Glutamatergic neuron (in vitro differentiated cells): ENCODE measurements at regions not wholly inside any gene's neighbourhood (a gene's known extent, or its start where the extent isn't known, plus 50 kb on each side); places are given as distances from the start of the nearest gene placed in this dataset.

Experiments used
- DNase-seq: peaks from one replicate; pipeline ENCODE4 v3.0.0; 2022
- H3K27ac Mint-ChIP-seq: one replicate; pipeline ENCODE4 v1.8.0; 2020; ENCODE audit warnings: mild to moderate bottlenecking, mixed read lengths, inconsistent platforms; ENCODE audit not compliant: unreplicated experiment
- H3K27me3 Mint-ChIP-seq: one replicate; pipeline ENCODE4 v1.8.0; 2020; ENCODE audit warnings: mild to moderate bottlenecking, moderate library complexity, mixed read lengths, inconsistent platforms; ENCODE audit not compliant: unreplicated experiment
- H3K36me3 Mint-ChIP-seq: one replicate; pipeline ENCODE4 v1.8.0; 2020; ENCODE audit warnings: mild to moderate bottlenecking, mixed read lengths, inconsistent platforms; ENCODE audit not compliant: unreplicated experiment
- H3K4me1 Mint-ChIP-seq: one replicate; pipeline ENCODE4 v1.8.0; 2020; ENCODE audit warnings: mild to moderate bottlenecking, low read depth, mixed read lengths, inconsistent platforms; ENCODE audit not compliant: unreplicated experiment
- H3K4me3 Mint-ChIP-seq: one replicate; pipeline ENCODE4 v1.8.0; 2020; ENCODE audit warnings: mild to moderate bottlenecking, mixed read lengths, inconsistent platforms; ENCODE audit not compliant: unreplicated experiment
- H3K9me3 Mint-ChIP-seq: one replicate; pipeline ENCODE4 v1.8.0; 2020; ENCODE audit warnings: mild to moderate bottlenecking, moderate library complexity, mixed read lengths, inconsistent platforms; ENCODE audit not compliant: unreplicated experiment
- CTCF ChIP-seq: fragments of 200-600 bp; sonication (generic); IDR thresholded peaks from one replicate; pipeline ENCODE4 v1.5.0; 2021; ENCODE audit not compliant: partially characterized antibody, unreplicated experiment

DNA sequence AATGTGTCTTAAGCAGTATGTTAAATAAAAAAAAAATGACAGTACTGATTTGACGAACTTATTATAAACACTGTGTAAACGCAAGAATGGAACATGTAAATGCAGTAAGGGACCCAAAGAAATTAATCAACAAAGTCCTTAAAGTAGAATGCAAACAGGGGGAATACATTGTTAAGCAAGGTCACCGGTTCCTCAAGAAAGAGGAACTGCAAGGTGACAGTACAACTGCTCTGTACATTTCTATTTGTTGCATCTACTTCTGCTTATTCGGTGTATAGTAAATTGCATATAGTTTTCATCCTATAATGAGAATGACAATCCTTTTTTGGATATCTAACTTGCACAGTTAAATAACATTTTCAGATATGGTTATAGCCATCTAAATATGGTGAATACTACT lies 387.0 kb upstream of the SEMA3D start:
- no peak for TF ChIP-seq CTCF
- Mint-ChIP-seq H3K4me3 (no peak overlapping the region), H3K27ac (no peak overlapping the region), H3K4me1 (peaks cover 5% of the 10 kb centered on the region), H3K9me3 (peaks cover 2% of the 10 kb centered on the region), H3K36me3 (no peaks in the 10 kb centered on the region), H3K27me3 (no peaks in the 10 kb centered on the region)
- no peak for DNase-seq

- H3K4me3 Mint-ChIP-seq: no peak overlapping the region
- H3K4me1 Mint-ChIP-seq: peaks cover 5% of the 10 kb centered on the region
- no peak for DNase-seq
- TF ChIP-seq CTCF: no peak
- H3K9me3 Mint-ChIP-seq: peaks cover 2% of the 10 kb centered on the region
- no peaks in the 10 kb centered on the region for H3K36me3 Mint-ChIP-seq
- H3K27me3 Mint-ChIP-seq: no peaks in the 10 kb centered on the region
- peak overlapping the region; percentile 19 for H3K27ac Mint-ChIP-seq
Measured at GRCh38 chr7:85573346-85573745, 386.5 kb upstream of the SEMA3D start.

DNA sequence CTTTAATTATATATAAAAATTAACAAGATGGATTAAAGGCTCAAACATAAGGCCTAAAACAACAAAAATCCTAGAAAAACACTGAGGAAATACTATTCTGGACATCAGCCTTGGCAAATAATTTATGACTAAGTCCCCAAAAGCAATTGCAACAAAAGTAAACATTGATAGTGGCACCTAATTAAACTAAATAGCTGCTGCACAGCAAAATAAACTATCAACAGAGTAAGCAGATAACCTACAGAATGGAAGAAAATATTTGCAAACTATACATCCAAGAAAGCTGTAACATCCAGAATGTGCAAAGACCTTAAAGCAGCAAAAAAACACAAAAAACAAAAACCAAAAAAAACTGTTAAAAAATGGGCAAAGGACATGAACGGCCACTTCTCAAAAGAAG lies 384.0 kb upstream of the SEMA3D start:
- DNase-seq: no peak
- H3K27ac Mint-ChIP-seq: no peak overlapping the region
- no peaks in the 10 kb centered on the region for H3K36me3 Mint-ChIP-seq
- TF ChIP-seq CTCF: no peak
- H3K4me1 Mint-ChIP-seq: peaks cover 5% of the 10 kb centered on the region
- peaks cover 2% of the 10 kb centered on the region for H3K9me3 Mint-ChIP-seq
- no peak overlapping the region for H3K4me3 Mint-ChIP-seq
- H3K27me3 Mint-ChIP-seq: no peaks in the 10 kb centered on the region

DNA sequence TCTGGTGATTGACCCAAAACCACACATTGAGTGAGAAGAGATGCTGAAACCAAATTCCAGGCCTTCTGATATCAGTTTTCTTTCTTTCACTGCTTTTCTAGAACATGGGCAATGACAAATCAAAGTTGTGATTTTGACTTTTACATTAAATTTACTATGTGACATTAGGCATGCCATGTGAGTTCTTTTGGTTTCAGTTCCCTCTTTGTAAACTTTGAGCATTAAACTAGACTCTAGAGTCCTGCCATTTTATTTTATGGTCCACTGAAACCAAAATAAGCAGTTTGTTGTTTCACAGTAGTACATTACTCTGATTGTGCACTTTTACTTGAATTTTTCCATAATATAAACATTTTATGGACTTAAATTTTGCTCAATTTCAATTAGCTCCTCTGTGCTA lies 381.1 kb upstream of the SEMA3D start:
- no peak overlapping the region for H3K4me3 Mint-ChIP-seq
- no peak for TF ChIP-seq CTCF
- no peak for DNase-seq
- no peaks in the 10 kb centered on the region for H3K27me3 Mint-ChIP-seq
- H3K36me3 Mint-ChIP-seq: no peaks in the 10 kb centered on the region
- H3K4me1 Mint-ChIP-seq: no peaks in the 10 kb centered on the region
- no peak overlapping the region for H3K27ac Mint-ChIP-seq
- no peaks in the 10 kb centered on the region for H3K9me3 Mint-ChIP-seq

- no peak overlapping the region for H3K27ac Mint-ChIP-seq
- no peaks in the 10 kb centered on the region for H3K36me3 Mint-ChIP-seq
- no peaks in the 10 kb centered on the region for H3K27me3 Mint-ChIP-seq
- TF ChIP-seq CTCF: no peak
- no peaks in the 10 kb centered on the region for H3K4me1 Mint-ChIP-seq
- no peak overlapping the region for H3K4me3 Mint-ChIP-seq
- no peak for DNase-seq
- H3K9me3 Mint-ChIP-seq: no peaks in the 10 kb centered on the region
Measured at GRCh38 chr7:85566095-85566794, 379.4 kb upstream of the SEMA3D start.
